HL-60 (cell line): ENCODE measurements at regions not wholly inside any gene's neighbourhood (a gene's known extent, or its start where the extent isn't known, plus 50 kb on each side); places are given as distances from the start of the nearest gene placed in this dataset.

Source experiments
- DNase-seq, 2 experiments: peaks; one replicate each; pipeline ENCODE4 v3.0.0-alpha.2; 2010 to 2020; ENCODE audit warnings: low read depth in 1 of 2, low spot score in 1 of 2
- H3K27ac ChIP-seq: fragments of 250-450 bp; sonication (Bioruptor Pico); replicated peaks from 2 replicates; pipeline ENCODE4 v1.5.1; 2020; ENCODE audit warnings: mild to moderate bottlenecking, moderate library complexity
- H3K27me3 ChIP-seq: fragments of 250-450 bp; sonication (Bioruptor Pico); 2 replicates; pipeline ENCODE4 v1.5.1; 2021; ENCODE audit warnings: mild to moderate bottlenecking, moderate library complexity; ENCODE audit not compliant: insufficient read depth, poor library complexity, severe bottlenecking
- H3K4me3 ChIP-seq: replicated peaks from 2 replicates; pipeline ENCODE4 v1.5.1; 2011; ENCODE audit warnings: mild to moderate bottlenecking, control low read depth, low read length; ENCODE audit not compliant: insufficient read depth
- CTCF ChIP-seq: IDR thresholded peaks from one replicate; pipeline ENCODE4 v1.5.1; 2011; ENCODE audit warnings: low read length, control low read depth, inconsistent platforms; ENCODE audit not compliant: insufficient read depth
- GABPA ChIP-seq: IDR thresholded peaks from 2 replicates; pipeline ENCODE4 v1.6.1; 2012; ENCODE audit warnings: low read depth
- POLR2AphosphoS5 ChIP-seq: IDR thresholded peaks from 2 replicates; pipeline ENCODE4 v1.6.1; 2012; ENCODE audit warnings: low read depth
- REST ChIP-seq: IDR thresholded peaks from 2 replicates; pipeline ENCODE4 v1.6.1; 2012; ENCODE audit warnings: low read depth; ENCODE audit not compliant: insufficient replicate concordance
- SPI1 ChIP-seq: IDR thresholded peaks from 2 replicates; pipeline ENCODE4 v1.6.1; 2012; ENCODE audit warnings: low read depth, mild to moderate bottlenecking, borderline replicate concordance

GRCh38 chr16:79307214-79307613 lies 293.3 kb downstream of the MAF start:
- H3K4me3 ChIP-seq, result no peak overlapping the region
- no peak for DNase-seq
- TF ChIP-seq SPI1 (no peak), REST (no peak), GABPA (no peak), POLR2AphosphoS5 (no peak), CTCF (no peak)
- H3K27ac ChIP-seq, result no peak overlapping the region
- no peaks in the 10 kb centered on the region for H3K27me3 ChIP-seq

- TF ChIP-seq REST (no peak), SPI1 (no peak), GABPA (no peak), CTCF (no peak), POLR2AphosphoS5 (no peak)
- no peak overlapping the region for H3K27ac ChIP-seq
- DNase-seq, result no peak
- H3K27me3 ChIP-seq, result no peaks in the 10 kb centered on the region
- no peak overlapping the region for H3K4me3 ChIP-seq
Observed at GRCh38 chr16:79305074-79305473, 295.5 kb downstream of the MAF start.

- no peak for DNase-seq
- Histone ChIP-seq H3K27me3 (no peaks in the 10 kb centered on the region), H3K27ac (no peak overlapping the region), H3K4me3 (no peak overlapping the region)
- TF ChIP-seq REST (no peak), POLR2AphosphoS5 (no peak), SPI1 (no peak), GABPA (no peak), CTCF (no peak)
Observed at GRCh38 chr16:79303959-79304387, 296.6 kb downstream of the MAF start.
